ENCODE measurements at regions not wholly inside any gene's neighbourhood (a gene's known extent, or its start where the extent isn't known, plus 50 kb on each side); places are given as distances from the start of the nearest gene placed in this dataset.

GRCh38 chr5:144002876-144003275 lies 167.6 kb downstream of the YIPF5 start:
- Histone ChIP-seq H3K4me3 (ENCODE audit: low read depth, low read length) (no peak overlapping the region), H3K36me3 (ENCODE audit: control insufficient read depth, insufficient read depth, low read length) (no peaks in the 10 kb centered on the region), H3K27me3 (ENCODE audit: control insufficient read depth, insufficient read depth, low read length) (no peaks in the 10 kb centered on the region)
- DNase-seq (ENCODE audit: low read depth) = no peak
- TF ChIP-seq CTCF (IDR thresholded peaks at IDR 0.05; ENCODE audit: insufficient read depth, low read length, poor library complexity, severe bottlenecking) = no peak

- Histone ChIP-seq H3K4me3 (ENCODE audit: low read depth, low read length) (no peak overlapping the region), H3K27me3 (ENCODE audit: control insufficient read depth, insufficient read depth, low read length) (no peaks in the 10 kb centered on the region), H3K36me3 (ENCODE audit: control insufficient read depth, insufficient read depth, low read length) (no peaks in the 10 kb centered on the region)
- TF ChIP-seq CTCF (IDR thresholded peaks at IDR 0.05; ENCODE audit: insufficient read depth, low read length, poor library complexity, severe bottlenecking) = no peak
- no peak for DNase-seq (ENCODE audit: low read depth)
Observed at GRCh38 chr5:144003636-144004035, 166.8 kb downstream of the YIPF5 start.

DNA sequence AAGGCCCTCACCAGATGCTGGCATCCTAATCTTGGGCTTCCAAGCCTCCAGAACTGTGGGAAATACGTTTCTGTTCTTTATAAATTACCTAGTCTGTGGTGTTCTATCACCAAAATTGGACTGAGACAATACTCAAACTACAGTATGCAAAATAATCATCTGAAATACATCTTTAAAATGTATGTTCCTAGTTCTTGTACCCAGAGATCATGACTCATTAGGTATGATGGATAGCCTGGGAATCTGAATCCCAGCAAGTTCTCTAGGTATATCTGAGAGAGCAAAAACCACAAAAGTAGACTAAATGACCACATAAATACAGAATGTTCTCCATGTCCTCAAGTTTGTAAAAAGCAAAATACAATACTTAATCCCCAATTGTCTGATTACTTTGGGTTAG lies 166.3 kb downstream of the YIPF5 start:
- Histone ChIP-seq H3K36me3 (ENCODE audit: control insufficient read depth, insufficient read depth, low read length) (no peaks in the 10 kb centered on the region), H3K4me3 (ENCODE audit: low read depth, low read length) (no peak overlapping the region), H3K27me3 (ENCODE audit: control insufficient read depth, insufficient read depth, low read length) (no peaks in the 10 kb centered on the region)
- TF ChIP-seq CTCF (IDR thresholded peaks at IDR 0.05; ENCODE audit: insufficient read depth, low read length, poor library complexity, severe bottlenecking) = no peak
- no peak for DNase-seq (ENCODE audit: low read depth)

DNA sequence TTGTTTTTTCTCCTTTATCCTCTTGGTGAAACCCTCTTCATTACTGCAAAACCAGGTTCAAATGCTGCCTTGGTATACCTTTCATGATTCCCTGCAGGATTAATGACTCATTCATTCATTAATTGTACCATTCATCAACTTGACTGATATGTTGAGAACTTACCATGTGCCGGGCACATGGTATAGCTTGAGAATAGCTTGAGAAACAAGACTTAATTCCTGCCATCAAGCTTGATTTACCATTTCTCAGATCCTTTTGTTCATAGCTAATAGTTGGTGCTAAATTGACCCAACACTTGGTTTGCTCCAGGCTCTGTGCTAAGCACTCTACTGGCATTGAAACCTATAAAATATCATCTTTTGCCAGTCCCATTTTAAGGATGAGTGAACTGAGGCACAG lies 165.7 kb downstream of the YIPF5 start:
- no peak for TF ChIP-seq CTCF (IDR thresholded peaks at IDR 0.05; ENCODE audit: insufficient read depth, low read length, poor library complexity, severe bottlenecking)
- Histone ChIP-seq H3K27me3 (ENCODE audit: control insufficient read depth, insufficient read depth, low read length) (no peaks in the 10 kb centered on the region), H3K36me3 (ENCODE audit: control insufficient read depth, insufficient read depth, low read length) (no peaks in the 10 kb centered on the region), H3K4me3 (ENCODE audit: low read depth, low read length) (no peak overlapping the region)
- DNase-seq (ENCODE audit: low read depth) = no peak

DNA sequence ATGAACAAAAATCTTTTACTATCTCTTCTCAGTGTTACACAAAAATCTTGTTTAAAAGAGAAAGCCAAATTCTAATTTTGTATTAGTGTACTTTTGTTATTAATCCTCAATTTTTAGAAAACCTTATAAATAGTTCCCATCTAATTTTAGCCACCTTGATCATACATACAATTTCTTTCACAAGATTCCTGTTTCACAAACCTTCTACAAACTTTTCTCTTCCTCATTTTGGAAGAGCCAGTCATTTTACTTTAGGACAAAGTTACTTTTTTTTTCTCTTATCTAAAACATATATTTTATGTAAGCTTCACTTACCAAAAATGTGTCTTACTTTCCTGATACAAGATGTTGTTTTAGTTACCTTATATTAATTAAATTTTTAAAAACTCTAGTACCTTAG lies 161.3 kb downstream of the YIPF5 start:
- DNase-seq (ENCODE audit: low read depth) = no peak
- H3K27me3 ChIP-seq (ENCODE audit: control insufficient read depth, insufficient read depth, low read length) = no peaks in the 10 kb centered on the region
- TF ChIP-seq CTCF (IDR thresholded peaks at IDR 0.05; ENCODE audit: insufficient read depth, low read length, poor library complexity, severe bottlenecking) = no peak

DNA sequence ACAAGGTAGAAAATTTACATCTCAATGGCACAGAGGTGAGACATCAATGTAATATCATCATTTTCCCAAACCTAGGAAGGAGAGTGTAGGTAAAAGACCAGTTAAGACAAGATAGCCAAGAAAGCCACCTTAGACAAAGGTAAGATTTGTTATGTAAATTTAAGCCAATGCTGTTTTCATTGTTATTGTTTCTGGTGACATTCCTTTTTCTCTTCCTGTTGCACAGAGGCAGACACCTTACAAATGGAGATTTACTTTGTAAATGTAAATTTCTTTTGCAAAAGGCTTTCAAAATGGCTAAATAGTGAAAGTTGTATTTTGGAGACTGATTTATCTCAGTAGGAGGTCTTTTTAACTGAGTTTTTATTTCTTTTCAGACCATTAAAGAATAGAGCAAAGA lies 159.1 kb downstream of the YIPF5 start:
- no peak for TF ChIP-seq CTCF (IDR thresholded peaks at IDR 0.05; ENCODE audit: insufficient read depth, low read length, poor library complexity, severe bottlenecking)
- no peak overlapping the region for H3K4me3 ChIP-seq (ENCODE audit: low read depth, low read length)
- H3K27me3 ChIP-seq (ENCODE audit: control insufficient read depth, insufficient read depth, low read length) = no peaks in the 10 kb centered on the region
- DNase-seq (ENCODE audit: low read depth) = no peak
- no peaks in the 10 kb centered on the region for H3K36me3 ChIP-seq (ENCODE audit: control insufficient read depth, insufficient read depth, low read length)

More for the DNA sequence above, 161.3 kb downstream of the YIPF5 start:
- Histone ChIP-seq H3K36me3 (ENCODE audit: control insufficient read depth, insufficient read depth, low read length) (no peaks in the 10 kb centered on the region), H3K4me3 (ENCODE audit: low read depth, low read length) (no peak overlapping the region)

Measured in kidney epithelial cell (primary cell).